Thyroid gland (tissue), 4 donors: ENCODE measurements at regions not wholly inside any gene's neighbourhood (a gene's known extent, or its start where the extent isn't known, plus 50 kb on each side); places are given as distances from the start of the nearest gene placed in this dataset.
A peak's percentile ranks its signal among the peaks of the same experiment; 100 is the strongest.

Experiments used
- DNase-seq, 2 donors: peaks; one replicate each; pipeline ENCODE4 v3.0.0-alpha.2; 2019
- H3K27ac ChIP-seq, 3 donors: fragments of 200-600 bp; sonication (generic); 1 replicate in 2 of 3; 2 replicates in 1 of 3; pipeline ENCODE4 v1.5.1; 2016 to 2019; ENCODE audit warnings: mild to moderate bottlenecking in 1 of 3, moderate library complexity in 1 of 3
- H3K27me3 ChIP-seq: fragments of 200-600 bp; sonication (generic); one replicate; pipeline ENCODE4 v1.5.1; 2019
- H3K36me3 ChIP-seq, 2 donors: fragments of 200-600 bp; sonication (generic); one replicate each; pipeline ENCODE4 v1.5.1; 2016 to 2019
- H3K4me1 ChIP-seq, 2 donors: fragments of 200-600 bp; sonication (generic); one replicate each; pipeline ENCODE4 v1.5.1; 2017 to 2019
- H3K4me3 ChIP-seq, 3 donors: fragments of 200-600 bp; sonication (generic); replicated peaks in 1 of 3; 1 replicate in 2 of 3; 2 replicates in 1 of 3; pipeline ENCODE4 v1.5.1; 2016; ENCODE audit warnings: mild to moderate bottlenecking in 1 of 3
- H3K9me3 ChIP-seq: fragments of 200-600 bp; sonication (generic); one replicate; pipeline ENCODE4 v1.5.1; 2017
- CTCF ChIP-seq, 6 experiments: fragments of 200-600 bp in 3 of 6; fragments of 450-650 bp in 3 of 6; sonication (generic) in 3 of 6; IDR thresholded peaks; one replicate each; pipeline ENCODE4 v1.5.1; 2016 to 2019; ENCODE audit warnings: antibody characterized with exemption in 6 of 6, mild to moderate bottlenecking in 2 of 6, inconsistent platforms in 1 of 6, moderate library complexity in 1 of 6
- POLR2A ChIP-seq, 2 donors: fragments of 450-650 bp; IDR thresholded peaks; one replicate each; pipeline ENCODE4 v1.6.1; 2017; ENCODE audit warnings: antibody characterized with exemption in 2 of 2, mild to moderate bottlenecking in 2 of 2, moderate library complexity in 1 of 2
- WGBS, 2 donors: methylation state at CpG; one replicate each; pipeline ENCODE4 v1.1.5; 2017; 5-methylcytosine and 5-hydroxymethylcytosine counted together
- intact Hi-C: fragments of 100-400 bp; cut with DNase I; formaldehyde crosslinking; loops from one replicate; pipeline ENCODE4 v1.15.1; 2023

GRCh38 chr4:31088600-31089230, 368.5 kb downstream of the PCDH7 start:
- Histone ChIP-seq H3K9me3 (no peaks in the 10 kb centered on the region), H3K36me3 (no peaks in the 10 kb centered on the region), H3K27ac (no peak overlapping the region), H3K27me3 (no peaks in the 10 kb centered on the region), H3K4me3 (no peak overlapping the region), H3K4me1 (peaks cover 0 to 7% of the 10 kb centered on the region in 2 donors)
- no peak for TF ChIP-seq POLR2A (IDR thresholded peaks at IDR 0.05)
- no peak for TF ChIP-seq CTCF (IDR thresholded peaks at IDR 0.05)
- intact Hi-C loops, result no loop called here
- 83 to 87% methylated on average over 3 of the region's 3 CpGs for WGBS, 2 donors
- DNase-seq, result peak in 1 of 2 donors; percentile 6

DNA sequence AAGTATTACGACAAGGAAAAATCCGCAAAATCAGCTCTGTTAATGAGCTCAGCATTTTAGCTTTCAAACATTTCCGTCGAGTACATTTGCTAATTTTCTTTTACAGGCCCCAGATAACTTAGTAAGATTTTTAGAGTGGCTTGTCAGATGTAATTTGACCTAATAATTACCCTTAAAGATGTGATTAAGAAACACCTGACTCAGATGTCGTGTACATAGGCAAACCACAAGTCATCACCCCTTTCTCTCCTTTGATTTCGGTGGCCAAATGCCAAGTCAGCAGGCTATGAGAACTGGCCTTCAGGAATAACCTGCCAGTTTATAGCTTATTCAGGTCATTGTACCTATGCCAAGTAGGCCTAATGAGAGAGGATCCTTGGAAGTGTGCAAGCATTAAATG, 369.6 kb downstream of the PCDH7 start:
- intact Hi-C loops, result no loop called here
- DNase-seq, result peak; percentile 58 to 62
- Histone ChIP-seq H3K4me1 (peaks cover 0 to 7% of the 10 kb centered on the region in 2 donors), H3K9me3 (no peaks in the 10 kb centered on the region), H3K4me3 (no peak overlapping the region), H3K36me3 (no peaks in the 10 kb centered on the region), H3K27ac (no peak overlapping the region), H3K27me3 (no peaks in the 10 kb centered on the region)
- WGBS, 2 donors, result 84% methylated on average over 6 of the region's 6 CpGs
- no peak for TF ChIP-seq CTCF (IDR thresholded peaks at IDR 0.05)
- no peak for TF ChIP-seq POLR2A (IDR thresholded peaks at IDR 0.05)

DNA sequence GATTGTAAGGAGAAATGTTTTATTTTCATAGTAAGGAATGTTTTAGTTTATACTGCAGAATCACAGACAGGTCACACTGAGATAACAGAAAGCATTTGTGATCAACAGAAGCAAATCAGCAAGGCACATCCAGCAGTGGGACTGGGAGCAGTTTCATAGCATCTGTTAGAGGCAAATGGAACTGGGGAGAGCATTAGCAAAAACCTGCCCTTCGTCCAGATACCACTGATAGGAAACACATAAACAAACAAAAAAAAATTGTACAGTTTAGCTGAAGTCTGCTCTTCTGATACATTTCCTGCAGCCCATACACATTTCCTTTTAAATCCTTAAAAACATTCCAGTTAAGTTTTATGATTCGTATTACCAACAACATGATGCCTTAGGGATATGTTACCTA, 374.3 kb downstream of the PCDH7 start:
- Histone ChIP-seq H3K4me3 (no peak overlapping the region), H3K27me3 (no peaks in the 10 kb centered on the region), H3K36me3 (no peaks in the 10 kb centered on the region), H3K27ac (no peak overlapping the region), H3K9me3 (no peaks in the 10 kb centered on the region), H3K4me1 (peaks cover 0 to 5% of the 10 kb centered on the region in 2 donors)
- no peak for DNase-seq
- intact Hi-C loops, result no loop called here
- TF ChIP-seq POLR2A (IDR thresholded peaks at IDR 0.05) (no peak), CTCF (IDR thresholded peaks at IDR 0.05) (no peak)
- 74 to 81% methylated on average over 2 of the region's 2 CpGs for WGBS, 2 donors

- WGBS, 2 donors, result 83 to 85% methylated on average over 6 of the region's 6 CpGs
- H3K27ac ChIP-seq, result no peak overlapping the region
Observed at GRCh38 chr4:31097999-31098398, 377.8 kb downstream of the PCDH7 start.

More at GRCh38 chr4:31097999-31098398, 377.8 kb downstream of the PCDH7 start:
- Histone ChIP-seq H3K36me3 (no peaks in the 10 kb centered on the region), H3K4me3 (no peak overlapping the region), H3K9me3 (no peaks in the 10 kb centered on the region), H3K4me1 (no peaks in the 10 kb centered on the region), H3K27me3 (no peaks in the 10 kb centered on the region)
- intact Hi-C loops, result no loop called here
- TF ChIP-seq CTCF (IDR thresholded peaks at IDR 0.05) (no peak), POLR2A (IDR thresholded peaks at IDR 0.05) (no peak)
- no peak for DNase-seq
